ENCODE measurements at regions not wholly inside any gene's neighbourhood (a gene's known extent, or its start where the extent isn't known, plus 50 kb on each side); places are given as distances from the start of the nearest gene placed in this dataset.

DNA sequence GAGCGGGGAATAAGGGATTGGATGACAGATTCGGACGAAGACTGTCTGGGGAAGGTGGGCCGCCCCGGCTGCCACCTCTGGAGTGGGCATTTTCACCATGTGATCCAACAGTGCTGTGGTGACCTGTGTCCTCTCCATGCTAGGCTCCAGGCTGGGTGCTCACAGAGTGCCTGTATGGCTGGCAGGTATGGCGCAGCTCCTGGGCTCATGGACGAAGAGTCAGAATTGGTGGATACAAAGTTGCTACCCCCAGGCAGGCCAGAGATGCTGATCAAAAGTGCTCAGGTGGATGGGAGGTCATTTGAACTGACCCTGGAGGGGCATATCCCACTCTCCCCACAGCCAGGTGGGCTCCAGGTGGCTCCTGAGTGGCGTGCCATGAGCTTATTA, 111.3 kb upstream of the UQCRFS1 start:
- Histone ChIP-seq H3K9ac (ENCODE audit: low read length) (no peak overlapping the region), H3K27me3 (ENCODE audit: insufficient read depth, low read depth, low read length) (no peaks in the 10 kb centered on the region), H3K9me3 (ENCODE audit: low read length) (no peaks in the 10 kb centered on the region), H3F3A (ENCODE audit: insufficient read depth, low read length, poor library complexity, severe bottlenecking) (no peaks in the 10 kb centered on the region), H4K20me1 (ENCODE audit: insufficient read depth) (no peaks in the 10 kb centered on the region), H3K4me3 (ENCODE audit: low read length) (no peak overlapping the region), H3K79me2 (replicated peaks; ENCODE audit: insufficient read depth, low read length) (no peaks in the 10 kb centered on the region), H3K36me3 (ENCODE audit: insufficient read depth, low read length) (no peaks in the 10 kb centered on the region), H3K27ac (ENCODE audit: low read length) (no peak overlapping the region), H2AFZ (ENCODE audit: low read depth, low read length) (no peak overlapping the region), H3K9me2 (ENCODE audit: insufficient read depth, low read length) (no peaks in the 10 kb centered on the region), H3K4me2 (ENCODE audit: low read length) (no peak overlapping the region)
- TF ChIP-seq POLR2AphosphoS5 (IDR thresholded peaks at IDR 0.05): no peak
- no peak for TF ChIP-seq MXI1 (conservative IDR thresholded peaks at IDR 0.05; ENCODE audit: poor library complexity, severe bottlenecking)
- TF ChIP-seq SMC3 (conservative IDR thresholded peaks at IDR 0.05; ENCODE audit: poor library complexity): no peak
- no peak for TF ChIP-seq RAD21 (conservative IDR thresholded peaks at IDR 0.05)
- no peak for TF ChIP-seq EZH2 (IDR thresholded peaks at IDR 0.05; ENCODE audit: borderline replicate concordance, insufficient read depth, low read length, poor library complexity, severe bottlenecking)
- TF ChIP-seq TAF1 (IDR thresholded peaks at IDR 0.05; ENCODE audit: low read depth): no peak
- TF ChIP-seq, protein P1, sequence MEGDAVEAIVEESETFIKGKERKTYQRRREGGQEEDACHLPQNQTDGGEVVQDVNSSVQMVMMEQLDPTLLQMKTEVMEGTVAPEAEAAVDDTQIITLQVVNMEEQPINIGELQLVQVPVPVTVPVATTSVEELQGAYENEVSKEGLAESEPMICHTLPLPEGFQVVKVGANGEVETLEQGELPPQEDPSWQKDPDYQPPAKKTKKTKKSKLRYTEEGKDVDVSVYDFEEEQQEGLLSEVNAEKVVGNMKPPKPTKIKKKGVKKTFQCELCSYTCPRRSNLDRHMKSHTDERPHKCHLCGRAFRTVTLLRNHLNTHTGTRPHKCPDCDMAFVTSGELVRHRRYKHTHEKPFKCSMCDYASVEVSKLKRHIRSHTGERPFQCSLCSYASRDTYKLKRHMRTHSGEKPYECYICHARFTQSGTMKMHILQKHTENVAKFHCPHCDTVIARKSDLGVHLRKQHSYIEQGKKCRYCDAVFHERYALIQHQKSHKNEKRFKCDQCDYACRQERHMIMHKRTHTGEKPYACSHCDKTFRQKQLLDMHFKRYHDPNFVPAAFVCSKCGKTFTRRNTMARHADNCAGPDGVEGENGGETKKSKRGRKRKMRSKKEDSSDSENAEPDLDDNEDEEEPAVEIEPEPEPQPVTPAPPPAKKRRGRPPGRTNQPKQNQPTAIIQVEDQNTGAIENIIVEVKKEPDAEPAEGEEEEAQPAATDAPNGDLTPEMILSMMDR (IDR thresholded peaks at IDR 0.05; ENCODE audit: poor library complexity, severe bottlenecking): no peak
- TF ChIP-seq, protein P2, sequence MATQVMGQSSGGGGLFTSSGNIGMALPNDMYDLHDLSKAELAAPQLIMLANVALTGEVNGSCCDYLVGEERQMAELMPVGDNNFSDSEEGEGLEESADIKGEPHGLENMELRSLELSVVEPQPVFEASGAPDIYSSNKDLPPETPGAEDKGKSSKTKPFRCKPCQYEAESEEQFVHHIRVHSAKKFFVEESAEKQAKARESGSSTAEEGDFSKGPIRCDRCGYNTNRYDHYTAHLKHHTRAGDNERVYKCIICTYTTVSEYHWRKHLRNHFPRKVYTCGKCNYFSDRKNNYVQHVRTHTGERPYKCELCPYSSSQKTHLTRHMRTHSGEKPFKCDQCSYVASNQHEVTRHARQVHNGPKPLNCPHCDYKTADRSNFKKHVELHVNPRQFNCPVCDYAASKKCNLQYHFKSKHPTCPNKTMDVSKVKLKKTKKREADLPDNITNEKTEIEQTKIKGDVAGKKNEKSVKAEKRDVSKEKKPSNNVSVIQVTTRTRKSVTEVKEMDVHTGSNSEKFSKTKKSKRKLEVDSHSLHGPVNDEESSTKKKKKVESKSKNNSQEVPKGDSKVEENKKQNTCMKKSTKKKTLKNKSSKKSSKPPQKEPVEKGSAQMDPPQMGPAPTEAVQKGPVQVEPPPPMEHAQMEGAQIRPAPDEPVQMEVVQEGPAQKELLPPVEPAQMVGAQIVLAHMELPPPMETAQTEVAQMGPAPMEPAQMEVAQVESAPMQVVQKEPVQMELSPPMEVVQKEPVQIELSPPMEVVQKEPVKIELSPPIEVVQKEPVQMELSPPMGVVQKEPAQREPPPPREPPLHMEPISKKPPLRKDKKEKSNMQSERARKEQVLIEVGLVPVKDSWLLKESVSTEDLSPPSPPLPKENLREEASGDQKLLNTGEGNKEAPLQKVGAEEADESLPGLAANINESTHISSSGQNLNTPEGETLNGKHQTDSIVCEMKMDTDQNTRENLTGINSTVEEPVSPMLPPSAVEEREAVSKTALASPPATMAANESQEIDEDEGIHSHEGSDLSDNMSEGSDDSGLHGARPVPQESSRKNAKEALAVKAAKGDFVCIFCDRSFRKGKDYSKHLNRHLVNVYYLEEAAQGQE (IDR thresholded peaks at IDR 0.05; ENCODE audit: borderline replicate concordance): no peak
- TF ChIP-seq EP300 (conservative IDR thresholded peaks at IDR 0.05; ENCODE audit: poor library complexity, severe bottlenecking): no peak

DNA sequence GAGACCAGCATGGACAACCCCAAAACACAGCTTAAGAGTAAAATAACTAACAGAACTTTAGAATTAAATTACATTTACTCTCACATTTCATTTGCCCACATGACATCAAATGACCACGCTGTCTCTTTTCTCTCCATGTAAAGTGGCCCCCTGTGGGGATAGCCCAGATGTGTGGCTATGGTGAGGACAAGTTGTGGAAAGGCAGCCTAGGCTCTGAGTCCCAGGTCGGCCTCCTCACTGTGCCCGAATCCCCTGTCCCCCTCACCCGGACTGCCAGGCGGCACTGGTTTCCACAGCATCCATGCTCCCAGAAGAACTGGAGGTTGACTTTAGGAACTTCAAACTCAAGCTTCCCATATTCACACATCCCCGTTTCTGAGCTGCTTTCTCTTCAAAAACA, 111.8 kb upstream of the UQCRFS1 start:
- Histone ChIP-seq H3K9me3 (ENCODE audit: low read length) (no peaks in the 10 kb centered on the region), H2AFZ (ENCODE audit: low read depth, low read length) (no peak overlapping the region), H3K4me3 (ENCODE audit: low read length) (no peak overlapping the region), H3K27ac (ENCODE audit: low read length) (no peak overlapping the region), H3K4me2 (ENCODE audit: low read length) (no peak overlapping the region), H4K20me1 (ENCODE audit: insufficient read depth) (no peaks in the 10 kb centered on the region), H3K79me2 (replicated peaks; ENCODE audit: insufficient read depth, low read length) (no peaks in the 10 kb centered on the region), H3F3A (ENCODE audit: insufficient read depth, low read length, poor library complexity, severe bottlenecking) (no peaks in the 10 kb centered on the region), H3K9ac (ENCODE audit: low read length) (no peak overlapping the region), H3K9me2 (ENCODE audit: insufficient read depth, low read length) (no peaks in the 10 kb centered on the region), H3K27me3 (ENCODE audit: insufficient read depth, low read depth, low read length) (no peaks in the 10 kb centered on the region), H3K36me3 (ENCODE audit: insufficient read depth, low read length) (no peaks in the 10 kb centered on the region)
- TF ChIP-seq, protein P2 (IDR thresholded peaks at IDR 0.05; ENCODE audit: borderline replicate concordance): no peak
- TF ChIP-seq EP300 (conservative IDR thresholded peaks at IDR 0.05; ENCODE audit: poor library complexity, severe bottlenecking): no peak
- no peak for TF ChIP-seq RAD21 (conservative IDR thresholded peaks at IDR 0.05)
- TF ChIP-seq EZH2 (IDR thresholded peaks at IDR 0.05; ENCODE audit: borderline replicate concordance, insufficient read depth, low read length, poor library complexity, severe bottlenecking): no peak
- no peak for TF ChIP-seq MXI1 (conservative IDR thresholded peaks at IDR 0.05; ENCODE audit: poor library complexity, severe bottlenecking)
- no peak for TF ChIP-seq SMC3 (conservative IDR thresholded peaks at IDR 0.05; ENCODE audit: poor library complexity)
- TF ChIP-seq, protein P1 (IDR thresholded peaks at IDR 0.05; ENCODE audit: poor library complexity, severe bottlenecking): no peak
- TF ChIP-seq POLR2AphosphoS5 (IDR thresholded peaks at IDR 0.05): no peak
- TF ChIP-seq TAF1 (IDR thresholded peaks at IDR 0.05; ENCODE audit: low read depth): no peak

Data from neural cell (in vitro differentiated cells).